AG10803 (cell line): ENCODE measurements at regions not wholly inside any gene's neighbourhood (a gene's known extent, or its start where the extent isn't known, plus 50 kb on each side); places are given as distances from the start of the nearest gene placed in this dataset.

Experiments
- DNase-seq: peaks from one replicate; pipeline ENCODE4 v3.0.0; 2010; ENCODE audit warnings: low read depth
- H3K4me3 ChIP-seq: 2 replicates; pipeline ENCODE4 v1.5.1; 2011; ENCODE audit warnings: mild to moderate bottlenecking, low read length, control low read depth
- CTCF ChIP-seq: conservative IDR thresholded peaks from 2 replicates; pipeline ENCODE4 v1.5.1; 2011; ENCODE audit warnings: mild to moderate bottlenecking, low read length, control low read depth, inconsistent platforms

DNA sequence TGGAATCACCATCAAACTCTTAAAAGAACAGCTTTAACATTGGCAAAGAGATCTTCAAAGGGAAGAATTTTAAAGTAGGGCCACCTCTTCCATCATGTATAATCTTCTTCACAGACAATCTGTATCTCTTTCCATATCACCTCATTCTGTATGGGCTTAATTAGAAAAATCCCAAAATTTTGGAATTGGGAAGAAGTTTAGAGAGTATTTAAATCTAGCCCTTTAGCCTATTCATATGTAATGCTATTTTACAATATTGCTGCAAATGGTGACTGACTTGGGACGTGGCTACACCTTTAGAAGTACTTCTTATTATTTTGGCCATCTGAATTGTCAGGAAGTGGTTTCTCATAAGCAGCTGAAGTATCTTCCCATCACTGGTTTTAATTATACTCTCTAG is 474.3 kb downstream of the RFPL4B start:
- TF ChIP-seq CTCF = no peak
- peak; percentile 12 for DNase-seq
- no peak overlapping the region for H3K4me3 ChIP-seq

- DNase-seq = no peak
- no peak for TF ChIP-seq CTCF
- no peak overlapping the region for H3K4me3 ChIP-seq
Measured at GRCh38 chr6:112822769-112823168, 475.6 kb downstream of the RFPL4B start.

DNA sequence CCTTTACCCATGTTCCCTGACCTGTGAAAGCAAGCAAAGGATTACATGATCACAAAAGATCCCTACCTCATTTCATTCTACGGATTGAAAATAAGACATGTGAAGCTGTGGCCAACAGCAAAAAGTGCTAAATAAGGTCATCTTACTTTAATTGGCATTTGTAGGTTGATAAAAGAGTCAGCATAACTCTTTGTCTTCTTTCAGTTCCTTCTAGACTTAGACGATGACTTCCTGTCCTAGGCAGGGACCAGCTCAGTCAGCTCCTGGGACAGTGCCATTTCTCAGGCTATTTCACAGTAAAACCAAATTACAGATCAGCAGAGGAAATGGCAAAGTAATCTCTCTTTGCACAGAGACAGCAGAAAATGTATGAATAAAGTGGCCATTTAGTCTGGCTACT is 480.7 kb downstream of the RFPL4B start:
- no peak for TF ChIP-seq CTCF
- peak; percentile 42 for DNase-seq
- no peak overlapping the region for H3K4me3 ChIP-seq

DNA sequence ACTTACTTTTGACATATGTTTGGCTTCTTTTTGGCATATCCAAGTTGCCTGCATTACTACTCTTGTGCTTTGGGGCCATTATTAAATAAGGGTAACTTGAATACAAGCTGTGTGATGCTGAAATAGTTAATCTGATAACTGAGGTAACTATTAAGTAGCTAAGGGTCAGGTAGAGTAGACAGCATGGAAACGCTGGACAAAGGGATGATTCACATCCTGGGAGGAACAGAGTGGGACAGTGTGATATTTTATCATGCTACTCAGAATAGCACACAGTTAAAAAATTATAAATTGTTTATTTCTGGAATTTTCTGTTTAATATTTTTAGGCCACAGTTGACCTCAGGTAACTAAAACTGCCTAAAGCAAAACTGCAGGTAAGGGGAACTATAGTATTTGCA is 483.9 kb downstream of the RFPL4B start:
- no peak overlapping the region for H3K4me3 ChIP-seq
- DNase-seq = no peak
- no peak for TF ChIP-seq CTCF

DNA sequence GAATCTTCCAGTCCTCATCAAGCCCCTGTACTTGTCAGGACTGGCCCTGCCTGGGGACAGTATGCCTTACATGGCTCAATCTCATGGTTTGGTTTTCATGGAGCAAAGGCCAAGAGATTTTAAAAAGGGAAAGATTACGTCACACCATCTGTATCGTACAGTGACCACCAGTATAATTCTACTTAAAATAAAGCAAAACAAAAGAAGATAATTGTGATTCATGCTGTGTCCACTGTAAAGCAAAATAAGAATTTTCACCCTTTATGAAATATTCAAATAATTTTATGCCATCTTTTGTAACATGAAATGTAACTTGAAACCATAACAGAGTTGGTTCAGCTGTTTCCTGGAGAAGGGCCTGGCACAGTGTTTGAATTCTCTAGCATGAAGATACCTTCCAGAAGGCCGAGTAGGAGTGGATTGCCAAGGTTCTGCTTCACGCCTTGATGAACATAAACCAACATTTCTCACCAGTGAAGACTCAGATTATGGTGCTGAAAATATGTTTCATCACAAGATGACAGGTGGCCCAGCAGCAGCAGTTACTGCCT is 486.5 kb downstream of the RFPL4B start:
- TF ChIP-seq CTCF = no peak
- no peak overlapping the region for H3K4me3 ChIP-seq
- peak; percentile 38 for DNase-seq

- no peak for DNase-seq
- no peak for TF ChIP-seq CTCF
Measured at GRCh38 chr6:112835078-112835477, 487.9 kb downstream of the RFPL4B start.

DNA sequence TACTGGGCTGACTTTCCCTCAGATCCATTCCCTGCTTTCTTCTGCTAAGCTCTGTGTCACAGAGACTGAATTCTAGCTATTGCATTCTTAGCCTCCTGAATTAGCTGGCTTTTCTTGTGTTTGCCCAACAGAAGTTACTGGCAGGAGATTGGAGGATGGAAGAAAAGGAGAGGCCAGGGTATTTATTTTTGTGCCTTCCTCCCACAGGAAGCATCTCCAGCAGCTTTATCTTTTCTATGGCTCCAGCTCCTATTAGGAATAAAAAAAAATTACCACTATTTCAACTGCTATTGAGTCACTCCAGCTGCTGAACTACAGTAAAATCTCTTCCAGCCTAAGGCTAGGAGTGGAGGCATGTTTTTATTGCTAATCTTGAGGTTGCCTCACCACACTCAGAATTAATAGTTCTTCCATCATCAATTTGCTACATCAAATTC is 492.4 kb downstream of the RFPL4B start:
- no peak overlapping the region for H3K4me3 ChIP-seq
- TF ChIP-seq CTCF = no peak
- DNase-seq = peak; percentile 79

More at GRCh38 chr6:112835078-112835477, 487.9 kb downstream of the RFPL4B start:
- H3K4me3 ChIP-seq = no peak overlapping the region
